Mesothelial cell of epicardium (in vitro differentiated cells): ENCODE measurements at regions not wholly inside any gene's neighbourhood (a gene's known extent, or its start where the extent isn't known, plus 50 kb on each side); places are given as distances from the start of the nearest gene placed in this dataset.
"Not testable (repeated sequence)": the region's sequence is repeated elsewhere in the genome, so short reads cannot be mapped to it uniquely, and the experiment has no call there.

Experiments
- DNase-seq, 2 experiments: peaks; one replicate each; pipeline ENCODE4 v3.0.0; 2021; ENCODE audit warnings: low spot score in 2 of 2; ENCODE audit not compliant: unreplicated experiment in 2 of 2
- H3K27ac Mint-ChIP-seq: 2 replicates; pipeline ENCODE4 v1.8.0; 2021; ENCODE audit warnings: mixed read lengths
- H3K27me3 Mint-ChIP-seq: 2 replicates; pipeline ENCODE4 v1.8.0; 2021; ENCODE audit warnings: low read depth, mixed read lengths
- H3K36me3 Mint-ChIP-seq: 2 replicates; pipeline ENCODE4 v1.8.0; 2021; ENCODE audit warnings: mixed read lengths
- H3K4me1 Mint-ChIP-seq: 2 replicates; pipeline ENCODE4 v1.8.0; 2021; ENCODE audit warnings: mixed read lengths
- H3K4me3 Mint-ChIP-seq: 2 replicates; pipeline ENCODE4 v1.8.0; 2021; ENCODE audit warnings: mild to moderate bottlenecking, moderate library complexity, mixed read lengths
- H3K9me3 Mint-ChIP-seq: 2 replicates; pipeline ENCODE4 v1.8.0; 2021; ENCODE audit warnings: mixed read lengths
- CTCF ChIP-seq: fragments of 200-600 bp; sonication (generic); IDR thresholded peaks from one replicate; pipeline ENCODE4 v1.5.0; 2021; ENCODE audit warnings: antibody characterized with exemption; ENCODE audit not compliant: unreplicated experiment

- Mint-ChIP-seq H3K4me1 (peaks cover 4% of the 10 kb centered on the region), H3K36me3 (no peaks in the 10 kb centered on the region), H3K9me3 (peaks cover 25% of the 10 kb centered on the region), H3K27ac (no peak overlapping the region), H3K4me3 (no peak overlapping the region), H3K27me3 (no peaks in the 10 kb centered on the region)
- no peak for DNase-seq
- TF ChIP-seq CTCF, result no peak
Observed at GRCh38 chrX:37912777-37913176, 65.4 kb upstream of the DYNLT3 start.

DNA sequence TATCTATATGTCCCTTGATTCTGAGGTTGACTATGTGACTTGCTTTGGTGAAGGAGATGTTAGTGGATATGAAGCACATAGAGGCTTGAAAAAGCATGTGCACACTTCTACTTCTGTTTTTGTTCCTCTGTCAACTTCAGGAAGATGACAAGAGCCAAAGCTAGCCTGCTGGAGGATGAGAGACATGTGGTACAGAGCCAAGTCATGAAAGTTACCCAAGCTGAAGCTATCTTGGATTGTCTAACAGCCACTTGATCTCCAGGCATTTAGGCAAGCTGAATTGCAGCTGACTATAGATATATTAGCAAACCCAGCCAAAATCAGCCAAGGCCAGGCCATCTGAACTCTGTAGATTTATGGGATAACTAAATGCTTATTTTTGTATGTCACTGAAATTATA is 70.8 kb upstream of the DYNLT3 start:
- no peak for DNase-seq
- Mint-ChIP-seq H3K4me1 (no peaks in the 10 kb centered on the region), H3K9me3 (peaks cover 45% of the 10 kb centered on the region), H3K36me3 (peaks cover 4% of the 10 kb centered on the region), H3K27ac (no peak overlapping the region), H3K27me3 (no peaks in the 10 kb centered on the region), H3K4me3 (no peak overlapping the region)
- TF ChIP-seq CTCF, result no peak

DNA sequence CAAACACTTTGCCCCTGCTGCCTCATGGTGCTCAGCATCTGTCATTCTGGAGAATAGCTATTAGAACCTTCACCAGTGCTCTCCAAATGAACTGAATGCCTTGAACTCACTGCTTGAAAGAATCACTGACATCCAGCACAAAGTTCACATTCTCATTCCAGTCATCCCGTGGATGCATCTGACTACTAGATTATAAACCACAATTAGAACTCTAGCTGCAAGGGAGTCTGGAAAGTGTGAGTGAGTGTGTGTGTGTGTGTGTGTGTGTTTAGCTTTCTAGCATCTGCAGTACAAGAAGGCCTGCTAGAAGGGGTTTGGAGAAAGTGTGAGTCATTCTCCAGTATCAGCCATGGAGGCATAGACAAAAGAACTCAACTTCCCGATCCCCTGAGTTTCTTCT is 71.3 kb upstream of the DYNLT3 start:
- DNase-seq, result no peak
- Mint-ChIP-seq H3K27me3 (no peaks in the 10 kb centered on the region), H3K4me3 (no peak overlapping the region), H3K36me3 (peaks cover 4% of the 10 kb centered on the region), H3K4me1 (no peaks in the 10 kb centered on the region), H3K9me3 (peaks cover 45% of the 10 kb centered on the region), H3K27ac (no peak overlapping the region)
- no peak for TF ChIP-seq CTCF

GRCh38 chrX:37921758-37922157 is 74.4 kb upstream of the DYNLT3 start:
- DNase-seq, result no peak
- no peak overlapping the region for H3K27ac Mint-ChIP-seq
- no peaks in the 10 kb centered on the region for H3K27me3 Mint-ChIP-seq
- no peak for TF ChIP-seq CTCF
- peaks cover 49% of the 10 kb centered on the region for H3K9me3 Mint-ChIP-seq
- peaks cover 4% of the 10 kb centered on the region for H3K36me3 Mint-ChIP-seq
- no peaks in the 10 kb centered on the region for H3K4me1 Mint-ChIP-seq
- H3K4me3 Mint-ChIP-seq, result no peak overlapping the region

GRCh38 chrX:37922928-37923327 is 75.6 kb upstream of the DYNLT3 start:
- H3K36me3 Mint-ChIP-seq, result peaks cover 4% of the 10 kb centered on the region
- no peak overlapping the region for H3K4me3 Mint-ChIP-seq
- DNase-seq, result no peak
- H3K27me3 Mint-ChIP-seq, result no peaks in the 10 kb centered on the region
- peaks cover 49% of the 10 kb centered on the region for H3K9me3 Mint-ChIP-seq
- H3K27ac Mint-ChIP-seq, result no peak overlapping the region
- TF ChIP-seq CTCF, result no peak
- H3K4me1 Mint-ChIP-seq, result no peaks in the 10 kb centered on the region

GRCh38 chrX:37925761-37926160 is 78.4 kb upstream of the DYNLT3 start:
- not testable (repeated sequence) for H3K4me3 Mint-ChIP-seq, H3K4me1 Mint-ChIP-seq, DNase-seq, H3K36me3 Mint-ChIP-seq, H3K27ac Mint-ChIP-seq, H3K27me3 Mint-ChIP-seq
- H3K9me3 Mint-ChIP-seq, result peaks cover 42% of the 10 kb centered on the region
